ENCODE measurements at regions not wholly inside any gene's neighbourhood (a gene's known extent, or its start where the extent isn't known, plus 50 kb on each side); places are given as distances from the start of the nearest gene placed in this dataset.

GRCh38 chr4:77466430-77466829 is 139.2 kb upstream of the CXCL13 start:
- Histone ChIP-seq H3K4me1 (ENCODE audit: control insufficient read depth in 1 of 2, low read depth in 2 of 2) (no peaks in the 10 kb centered on the region), H3K4me3 (no peak overlapping the region), H3K36me3 (no peaks in the 10 kb centered on the region), H3K9me3 (no peaks in the 10 kb centered on the region), H3K27ac (no peak overlapping the region), H3K27me3 (replicated peaks; ENCODE audit: insufficient read depth) (no peaks in the 10 kb centered on the region)
- no peak for DNase-seq (ENCODE audit: low spot score)
- no peak for TF ChIP-seq CTCF (IDR thresholded peaks at IDR 0.05)
- ATAC-seq (ENCODE audit: insufficient number of reproducible peaks, low FRiP score, low read depth) = no peak

- Histone ChIP-seq H3K27me3 (replicated peaks; ENCODE audit: insufficient read depth) (no peaks in the 10 kb centered on the region), H3K36me3 (no peaks in the 10 kb centered on the region), H3K4me3 (no peak overlapping the region), H3K27ac (no peak overlapping the region), H3K4me1 (ENCODE audit: control insufficient read depth in 1 of 2, low read depth in 2 of 2) (no peaks in the 10 kb centered on the region), H3K9me3 (no peaks in the 10 kb centered on the region)
- DNase-seq (ENCODE audit: low spot score) (no peak), ATAC-seq (ENCODE audit: insufficient number of reproducible peaks, low FRiP score, low read depth) (no peak)
- TF ChIP-seq CTCF (IDR thresholded peaks at IDR 0.05) = no peak
These were observed 133.7 kb upstream of the CXCL13 start for GRCh38 chr4:77471821-77472495.

- Histone ChIP-seq H3K4me3 (no peak overlapping the region), H3K9me3 (no peaks in the 10 kb centered on the region), H3K27ac (no peak overlapping the region), H3K27me3 (replicated peaks; ENCODE audit: insufficient read depth) (no peaks in the 10 kb centered on the region), H3K36me3 (no peaks in the 10 kb centered on the region), H3K4me1 (ENCODE audit: control insufficient read depth in 1 of 2, low read depth in 2 of 2) (no peaks in the 10 kb centered on the region)
- no peak for ATAC-seq (ENCODE audit: insufficient number of reproducible peaks, low FRiP score, low read depth)
- no peak for TF ChIP-seq CTCF (IDR thresholded peaks at IDR 0.05)
- no peak for DNase-seq (ENCODE audit: low spot score)
These were observed 132.1 kb upstream of the CXCL13 start for GRCh38 chr4:77473509-77473908.

GRCh38 chr4:77481856-77482255 is 123.8 kb upstream of the CXCL13 start:
- Histone ChIP-seq H3K4me1 (ENCODE audit: control insufficient read depth in 1 of 2, low read depth in 2 of 2) (peaks cover 0 to 6% of the 10 kb centered on the region in 2 donors), H3K27me3 (replicated peaks; ENCODE audit: insufficient read depth) (no peaks in the 10 kb centered on the region), H3K4me3 (no peak overlapping the region), H3K9me3 (no peaks in the 10 kb centered on the region), H3K27ac (no peak overlapping the region), H3K36me3 (no peaks in the 10 kb centered on the region)
- no peak for TF ChIP-seq CTCF (IDR thresholded peaks at IDR 0.05)
- no peak for ATAC-seq (ENCODE audit: insufficient number of reproducible peaks, low FRiP score, low read depth)
- no peak for DNase-seq (ENCODE audit: low spot score)

- H3K27ac ChIP-seq = no peak overlapping the region
- H3K36me3 ChIP-seq = no peaks in the 10 kb centered on the region
- peaks cover 0 to 13% of the 10 kb centered on the region in 2 donors for H3K4me1 ChIP-seq (ENCODE audit: control insufficient read depth in 1 of 2, low read depth in 2 of 2)
- H3K27me3 ChIP-seq (replicated peaks; ENCODE audit: insufficient read depth) = no peaks in the 10 kb centered on the region
- H3K4me3 ChIP-seq = no peak overlapping the region
- TF ChIP-seq CTCF (IDR thresholded peaks at IDR 0.05) = no peak
- no peaks in the 10 kb centered on the region for H3K9me3 ChIP-seq
- DNase-seq (ENCODE audit: low spot score) = no peak
- no peak for ATAC-seq (ENCODE audit: insufficient number of reproducible peaks, low FRiP score, low read depth)
These were observed 116.7 kb upstream of the CXCL13 start for GRCh38 chr4:77488882-77489281.

All from thoracic aorta (tissue), 2 donors.